DOHH2 (cell line): ENCODE measurements at regions not wholly inside any gene's neighbourhood (a gene's known extent, or its start where the extent isn't known, plus 50 kb on each side); places are given as distances from the start of the nearest gene placed in this dataset.

Experiments
- H3F3A ChIP-seq: fragments of 200-600 bp; sonication (generic), shearing (Covaris generic); 2 replicates; pipeline ENCODE4 v1.6.0; 2016; ENCODE audit warnings: antibody characterized with exemption, mild to moderate bottlenecking; ENCODE audit not compliant: control insufficient read depth, insufficient read depth
- H3K27ac ChIP-seq: fragments of 200-600 bp; sonication (generic); 2 replicates; pipeline ENCODE4 v1.5.1; 2014; ENCODE audit warnings: low read depth, mild to moderate bottlenecking, low read length, moderate library complexity
- H3K27me3 ChIP-seq: fragments of 200-600 bp; sonication (generic); 2 replicates; pipeline ENCODE4 v1.6.1; 2014; ENCODE audit warnings: mild to moderate bottlenecking, low read length, mixed read lengths; ENCODE audit not compliant: control insufficient read depth
- H3K36me3 ChIP-seq: fragments of 200-600 bp; sonication (generic); 2 replicates; pipeline ENCODE4 v1.6.1; 2014; ENCODE audit warnings: mild to moderate bottlenecking, low read length, moderate library complexity, mixed read lengths; ENCODE audit not compliant: control insufficient read depth
- H3K4me1 ChIP-seq: fragments of 200-600 bp; sonication (generic); 2 replicates; pipeline ENCODE4 v1.6.1; 2014; ENCODE audit warnings: mild to moderate bottlenecking, low read length, mixed read lengths; ENCODE audit not compliant: control insufficient read depth
- H3K4me2 ChIP-seq: fragments of 200-600 bp; sonication (generic); 2 replicates; pipeline ENCODE4 v1.6.0; 2014; ENCODE audit warnings: mild to moderate bottlenecking, low read length, moderate library complexity
- H3K4me3 ChIP-seq: fragments of 200-600 bp; sonication (generic); 2 replicates; pipeline ENCODE4 v1.5.1; 2014; ENCODE audit warnings: mild to moderate bottlenecking, low read length, mixed read lengths
- H3K79me2 ChIP-seq: fragments of 200-600 bp; sonication (generic); 2 replicates; pipeline ENCODE4 v1.6.1; 2014; ENCODE audit warnings: mild to moderate bottlenecking, low read length, mixed read lengths; ENCODE audit not compliant: control insufficient read depth
- H3K9me2 ChIP-seq: fragments of 200-600 bp; sonication (generic); replicated peaks from 2 replicates; pipeline ENCODE4 v1.6.1; 2014; ENCODE audit warnings: mild to moderate bottlenecking, low read length, mixed read lengths; ENCODE audit not compliant: control insufficient read depth
- H3K9me3 ChIP-seq: fragments of 200-600 bp; sonication (generic); 2 replicates; pipeline ENCODE4 v1.6.1; 2014; ENCODE audit warnings: antibody characterized with exemption, low read length, mixed read lengths; ENCODE audit not compliant: control insufficient read depth, insufficient read depth
- H4K20me1 ChIP-seq: fragments of 200-600 bp; sonication (generic); 2 replicates; pipeline ENCODE4 v1.6.0; 2014; ENCODE audit warnings: low read depth, mild to moderate bottlenecking, antibody characterized with exemption, low read length, moderate library complexity; ENCODE audit not compliant: control insufficient read depth, insufficient read depth
- CTCF ChIP-seq: fragments of 200-600 bp; sonication (generic); IDR thresholded peaks from one replicate; pipeline ENCODE4 v1.5.1; 2014; ENCODE audit warnings: antibody characterized with exemption, mild to moderate bottlenecking, low read depth, low read length; ENCODE audit not compliant: poor library complexity, severe bottlenecking
- EZH2phosphoT487 ChIP-seq: fragments of 200-600 bp; sonication (generic); IDR thresholded peaks from 2 replicates; pipeline ENCODE4 v1.6.1; 2017; ENCODE audit warnings: borderline replicate concordance, mild to moderate bottlenecking, antibody characterized with exemption, low read length, moderate library complexity, mixed read lengths

DNA sequence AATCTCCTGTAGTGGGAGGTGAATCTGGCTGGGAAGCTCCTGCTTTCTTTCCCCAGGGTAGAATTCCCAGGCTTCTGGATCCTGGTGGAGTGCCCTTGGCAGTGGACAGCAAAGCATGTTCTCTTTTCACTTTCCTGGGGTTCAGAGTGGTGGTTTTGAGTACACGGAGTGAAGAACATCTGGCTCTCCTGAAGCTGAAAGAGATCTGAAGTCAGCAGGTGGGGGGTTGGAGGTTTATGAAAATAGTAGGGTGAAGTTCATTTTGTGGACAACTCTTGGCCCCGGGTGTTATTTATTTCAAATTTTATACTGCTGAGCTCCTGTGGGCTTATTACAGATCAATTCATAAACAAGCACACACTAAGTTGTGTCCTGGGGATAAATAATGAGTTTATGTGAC is 497.3 kb downstream of the KLF5 start:
- Histone ChIP-seq H4K20me1 (no peaks in the 10 kb centered on the region), H3K9me2 (no peaks in the 10 kb centered on the region), H3K36me3 (no peaks in the 10 kb centered on the region), H3K9me3 (no peaks in the 10 kb centered on the region), H3K27me3 (no peaks in the 10 kb centered on the region), H3K27ac (no peak overlapping the region), H3K4me1 (no peaks in the 10 kb centered on the region), H3K4me2 (no peak overlapping the region), H3K4me3 (no peak overlapping the region), H3F3A (no peaks in the 10 kb centered on the region), H3K79me2 (no peaks in the 10 kb centered on the region)
- TF ChIP-seq CTCF (no peak), EZH2phosphoT487 (no peak)

- Histone ChIP-seq H3K4me3 (no peak overlapping the region), H4K20me1 (no peaks in the 10 kb centered on the region), H3K27me3 (no peaks in the 10 kb centered on the region), H3K36me3 (no peaks in the 10 kb centered on the region), H3F3A (no peaks in the 10 kb centered on the region), H3K4me1 (no peaks in the 10 kb centered on the region), H3K27ac (no peak overlapping the region), H3K9me3 (no peaks in the 10 kb centered on the region), H3K79me2 (no peaks in the 10 kb centered on the region), H3K4me2 (no peak overlapping the region), H3K9me2 (no peaks in the 10 kb centered on the region)
- no peak for TF ChIP-seq EZH2phosphoT487
- no peak for TF ChIP-seq CTCF
These were observed 492.9 kb downstream of the KLF5 start for GRCh38 chr13:73551736-73552135.

GRCh38 chr13:73549717-73550116 is 490.9 kb downstream of the KLF5 start:
- no peak overlapping the region for H3K4me2 ChIP-seq
- H3K27me3 ChIP-seq, result no peaks in the 10 kb centered on the region
- H3K9me2 ChIP-seq, result no peaks in the 10 kb centered on the region
- TF ChIP-seq EZH2phosphoT487 (no peak), CTCF (no peak)
- no peaks in the 10 kb centered on the region for H4K20me1 ChIP-seq
- no peaks in the 10 kb centered on the region for H3K9me3 ChIP-seq
- H3K36me3 ChIP-seq, result no peaks in the 10 kb centered on the region
- no peaks in the 10 kb centered on the region for H3F3A ChIP-seq
- no peak overlapping the region for H3K27ac ChIP-seq
- no peak overlapping the region for H3K4me3 ChIP-seq
- H3K79me2 ChIP-seq, result no peaks in the 10 kb centered on the region
- H3K4me1 ChIP-seq, result no peaks in the 10 kb centered on the region

- no peaks in the 10 kb centered on the region for H3K36me3 ChIP-seq
- no peaks in the 10 kb centered on the region for H4K20me1 ChIP-seq
- H3K9me2 ChIP-seq, result no peaks in the 10 kb centered on the region
- H3K4me2 ChIP-seq, result no peak overlapping the region
- no peak overlapping the region for H3K27ac ChIP-seq
- TF ChIP-seq EZH2phosphoT487, result no peak
- TF ChIP-seq CTCF, result no peak
- H3K9me3 ChIP-seq, result no peaks in the 10 kb centered on the region
- H3K4me1 ChIP-seq, result no peaks in the 10 kb centered on the region
- no peaks in the 10 kb centered on the region for H3K27me3 ChIP-seq
- H3K79me2 ChIP-seq, result no peaks in the 10 kb centered on the region
- no peak overlapping the region for H3K4me3 ChIP-seq
- H3F3A ChIP-seq, result no peaks in the 10 kb centered on the region
These were observed 489.6 kb downstream of the KLF5 start for GRCh38 chr13:73548449-73548848.
